WI38 (cell line): ENCODE measurements at regions not wholly inside any gene's neighbourhood (a gene's known extent, or its start where the extent isn't known, plus 50 kb on each side); places are given as distances from the start of the nearest gene placed in this dataset.

Source experiments
- H3K4me3 ChIP-seq: 2 replicates; pipeline ENCODE4 v1.5.1; 2011; ENCODE audit warnings: low read depth, mild to moderate bottlenecking, control low read depth, low read length
- TF ChIP-seq, protein P1 (sequence below): IDR thresholded peaks from 2 replicates; pipeline ENCODE4 v1.5.1; 2012; ENCODE audit warnings: low read depth, mild to moderate bottlenecking, control low read depth, low read length

DNA sequence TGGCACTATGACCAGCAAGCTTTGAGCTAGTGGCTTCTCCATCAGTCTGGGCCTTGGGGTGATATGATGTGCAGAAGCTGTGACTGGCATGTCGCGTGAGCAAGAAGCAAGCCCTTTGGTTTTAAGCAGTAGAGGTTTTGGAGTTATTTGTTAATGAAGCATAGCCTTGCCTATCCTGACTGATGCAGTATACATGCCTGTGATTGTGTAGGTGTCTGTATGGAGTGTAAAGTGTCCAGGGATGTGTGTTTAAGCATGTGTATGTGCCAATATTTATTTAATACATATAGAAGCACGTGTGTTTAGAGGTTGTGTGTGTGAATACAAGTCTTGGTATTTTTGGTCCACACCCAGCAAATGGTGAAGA, 61.0 kb upstream of the CCDC167 start:
- no peak overlapping the region for H3K4me3 ChIP-seq
- TF ChIP-seq, protein P1, sequence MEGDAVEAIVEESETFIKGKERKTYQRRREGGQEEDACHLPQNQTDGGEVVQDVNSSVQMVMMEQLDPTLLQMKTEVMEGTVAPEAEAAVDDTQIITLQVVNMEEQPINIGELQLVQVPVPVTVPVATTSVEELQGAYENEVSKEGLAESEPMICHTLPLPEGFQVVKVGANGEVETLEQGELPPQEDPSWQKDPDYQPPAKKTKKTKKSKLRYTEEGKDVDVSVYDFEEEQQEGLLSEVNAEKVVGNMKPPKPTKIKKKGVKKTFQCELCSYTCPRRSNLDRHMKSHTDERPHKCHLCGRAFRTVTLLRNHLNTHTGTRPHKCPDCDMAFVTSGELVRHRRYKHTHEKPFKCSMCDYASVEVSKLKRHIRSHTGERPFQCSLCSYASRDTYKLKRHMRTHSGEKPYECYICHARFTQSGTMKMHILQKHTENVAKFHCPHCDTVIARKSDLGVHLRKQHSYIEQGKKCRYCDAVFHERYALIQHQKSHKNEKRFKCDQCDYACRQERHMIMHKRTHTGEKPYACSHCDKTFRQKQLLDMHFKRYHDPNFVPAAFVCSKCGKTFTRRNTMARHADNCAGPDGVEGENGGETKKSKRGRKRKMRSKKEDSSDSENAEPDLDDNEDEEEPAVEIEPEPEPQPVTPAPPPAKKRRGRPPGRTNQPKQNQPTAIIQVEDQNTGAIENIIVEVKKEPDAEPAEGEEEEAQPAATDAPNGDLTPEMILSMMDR, result no peak

DNA sequence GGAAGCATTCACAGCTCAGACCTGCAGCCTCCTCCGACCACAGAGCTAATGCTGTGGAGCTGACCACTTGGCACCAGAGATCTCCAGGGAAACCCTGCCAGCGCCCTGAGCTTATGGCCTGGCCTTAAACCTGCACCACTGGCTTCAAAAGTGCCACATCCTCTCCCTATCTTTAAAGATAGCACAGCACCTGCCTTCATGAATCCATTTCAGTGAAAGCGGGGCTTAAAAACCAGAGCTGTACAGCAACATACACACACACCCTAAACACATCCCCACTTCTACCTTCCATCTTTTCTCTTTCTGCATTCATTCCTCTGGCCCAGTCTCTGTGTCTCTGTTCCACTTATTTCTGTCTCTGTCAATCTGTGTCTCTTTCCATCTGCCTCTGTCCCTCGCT, 59.8 kb upstream of the CCDC167 start:
- no peak overlapping the region for H3K4me3 ChIP-seq
- TF ChIP-seq, protein P1, result no peak

DNA sequence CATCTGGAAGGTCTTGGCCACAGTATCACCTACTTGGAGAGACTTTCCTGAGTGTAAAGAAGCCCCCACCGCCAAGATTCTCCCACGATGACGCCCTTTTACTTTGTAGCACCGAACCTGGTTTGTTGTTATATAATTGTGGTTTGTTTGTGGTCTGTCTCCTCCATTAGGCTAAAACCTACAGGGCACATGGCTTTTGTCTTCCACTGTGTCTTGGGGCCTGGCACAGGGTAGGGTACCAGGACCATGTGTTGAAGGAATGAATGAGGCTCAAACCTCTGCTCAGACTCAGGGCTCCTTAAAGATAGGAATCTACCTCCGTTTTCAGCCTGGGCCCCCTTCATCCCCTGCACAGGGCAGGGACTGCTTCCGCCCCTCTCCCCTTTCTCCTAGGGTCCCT, 59.4 kb upstream of the CCDC167 start:
- H3K4me3 ChIP-seq, result no peak overlapping the region
- TF ChIP-seq, protein P1, result no peak

DNA sequence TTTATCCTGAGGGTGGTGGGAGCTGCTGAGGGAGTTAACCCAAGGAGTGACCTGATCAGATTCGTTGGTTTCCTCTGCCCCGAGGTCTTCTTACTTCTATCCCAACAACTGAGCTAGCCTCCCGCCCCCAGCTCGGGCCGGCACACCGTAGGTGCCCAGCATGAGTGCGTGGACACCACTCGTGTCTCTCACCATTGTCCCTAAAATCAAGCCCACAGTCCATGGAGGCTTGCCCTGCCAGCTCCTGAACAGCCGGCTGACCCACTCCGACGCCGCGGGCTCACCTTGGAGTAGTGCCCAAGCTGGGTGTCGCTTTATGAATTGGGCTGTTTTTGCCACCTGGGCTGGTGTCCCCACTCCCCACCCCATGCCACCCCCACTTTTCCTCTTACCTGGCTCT, 59.0 kb upstream of the CCDC167 start:
- no peak overlapping the region for H3K4me3 ChIP-seq
- TF ChIP-seq, protein P1, result no peak

DNA sequence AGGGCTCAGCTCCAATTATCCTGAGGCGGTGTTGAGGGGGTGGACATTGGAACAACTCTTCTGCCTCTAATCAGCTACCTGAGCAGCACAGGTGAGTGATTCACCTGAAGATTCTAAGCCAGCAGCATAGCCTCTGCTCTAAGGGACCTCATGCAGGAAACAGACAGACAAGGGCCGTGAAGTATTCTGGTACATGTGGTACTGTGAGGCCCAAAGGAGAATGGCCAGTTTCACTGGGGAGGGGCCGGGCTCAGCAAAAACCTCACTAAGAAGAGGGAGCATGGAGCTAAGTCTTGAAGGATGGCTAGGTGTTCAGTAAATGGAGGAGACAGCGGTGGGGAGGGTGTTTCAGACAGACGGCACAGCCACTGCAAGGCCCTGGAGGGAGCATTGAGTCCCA, 58.5 kb upstream of the CCDC167 start:
- TF ChIP-seq, protein P1, result no peak

DNA sequence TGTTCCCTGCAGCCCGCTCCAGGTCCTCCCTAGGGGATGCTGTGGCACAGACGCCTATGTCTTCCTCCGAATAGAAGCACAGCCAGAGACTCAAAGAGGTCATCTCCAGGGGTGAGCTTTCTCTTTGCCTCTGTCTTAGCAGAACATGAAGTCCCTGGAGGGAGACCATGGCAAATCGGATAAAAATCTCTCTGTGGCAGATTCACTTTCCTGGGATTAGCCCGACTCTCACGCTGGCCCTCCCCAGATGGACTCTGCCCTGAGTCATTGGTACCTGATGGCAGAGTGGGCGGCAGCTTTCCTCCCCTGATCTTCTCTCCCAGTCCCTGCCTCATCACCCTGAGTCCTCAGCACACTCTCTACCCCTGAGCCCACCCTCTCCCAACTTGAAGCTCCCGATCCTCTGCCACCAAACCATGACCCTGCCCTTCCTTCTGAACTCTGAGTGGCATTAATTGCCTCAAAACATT, 58.0 kb upstream of the CCDC167 start:
- no peak overlapping the region for H3K4me3 ChIP-seq
- TF ChIP-seq, protein P1, result no peak

More for the DNA sequence above, 58.5 kb upstream of the CCDC167 start:
- H3K4me3 ChIP-seq, result no peak overlapping the region

DNA sequence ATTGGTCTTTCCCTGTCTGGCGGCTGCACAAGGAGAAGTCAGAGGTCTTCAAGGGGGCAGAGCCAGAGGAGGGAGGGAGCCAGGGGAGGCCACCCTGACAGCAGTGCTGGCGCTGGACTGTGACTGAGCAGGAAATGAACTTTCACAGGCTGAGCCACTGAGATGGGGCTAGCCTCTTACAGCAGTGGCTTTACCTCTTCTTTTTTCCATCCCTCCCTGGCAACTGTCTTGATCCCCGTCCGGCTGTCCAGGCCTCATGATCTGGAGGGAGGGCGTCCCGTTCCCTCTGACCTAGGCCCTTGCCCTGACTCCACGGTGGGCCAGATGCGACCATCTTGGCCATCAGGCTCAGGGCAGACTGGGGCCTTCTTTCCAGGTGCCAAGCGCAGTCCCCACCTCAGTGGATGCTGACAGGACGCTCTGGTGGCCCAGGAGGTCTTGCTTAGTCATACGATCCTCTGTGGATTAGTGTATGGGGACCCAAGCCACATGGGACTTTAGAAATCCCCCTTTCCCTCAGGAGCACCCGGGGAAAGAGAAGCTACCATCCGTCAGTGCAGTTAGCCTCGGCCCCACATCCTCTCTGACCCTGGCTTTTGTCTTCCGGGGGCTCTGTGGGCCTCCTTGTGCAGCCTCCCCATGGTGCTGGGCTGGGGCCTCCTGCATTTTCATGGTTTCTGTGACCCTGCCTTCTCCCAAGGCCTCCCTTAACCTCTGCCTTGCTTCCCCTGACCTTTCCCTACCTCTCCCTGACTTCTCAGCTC, 57.4 kb upstream of the CCDC167 start:
- H3K4me3 ChIP-seq, result no peak overlapping the region

More for the DNA sequence above, 57.4 kb upstream of the CCDC167 start:
- TF ChIP-seq, protein P1, result no peak
